Fibroblast of skin of left quadriceps (primary cell): ENCODE measurements at regions not wholly inside any gene's neighbourhood (a gene's known extent, or its start where the extent isn't known, plus 50 kb on each side); places are given as distances from the start of the nearest gene placed in this dataset.

Source experiments
- DNase-seq, 2 experiments: peaks; one replicate each; pipeline ENCODE4 v3.0.0-alpha.2; 2013; ENCODE audit warnings: low read depth in 2 of 2

GRCh38 chr1:208513799-208514198 lies 269.6 kb upstream of the PLXNA2 start:
- no peak for DNase-seq

GRCh38 chr1:208515129-208515528 lies 270.9 kb upstream of the PLXNA2 start:
- DNase-seq: no peak

DNA sequence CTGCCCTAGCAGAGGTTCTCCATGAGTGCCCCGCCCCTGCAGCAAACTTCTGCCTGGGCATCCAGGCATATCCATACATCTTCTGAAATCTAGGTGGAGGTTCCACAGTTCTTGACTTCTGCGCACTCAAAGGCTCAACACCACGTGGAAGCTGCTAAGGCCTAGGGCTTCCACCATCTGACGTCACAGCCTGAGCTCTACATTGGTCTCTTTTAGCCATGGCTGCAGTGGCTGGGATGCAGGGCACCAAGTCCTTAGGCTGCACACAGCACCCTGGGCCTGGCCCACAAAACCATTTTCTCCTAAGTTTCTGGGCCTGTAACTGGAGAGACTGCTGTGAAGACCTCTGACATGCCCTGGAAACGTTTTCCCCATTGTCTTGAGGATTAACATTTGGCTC lies 272.6 kb upstream of the PLXNA2 start:
- no peak for DNase-seq

DNA sequence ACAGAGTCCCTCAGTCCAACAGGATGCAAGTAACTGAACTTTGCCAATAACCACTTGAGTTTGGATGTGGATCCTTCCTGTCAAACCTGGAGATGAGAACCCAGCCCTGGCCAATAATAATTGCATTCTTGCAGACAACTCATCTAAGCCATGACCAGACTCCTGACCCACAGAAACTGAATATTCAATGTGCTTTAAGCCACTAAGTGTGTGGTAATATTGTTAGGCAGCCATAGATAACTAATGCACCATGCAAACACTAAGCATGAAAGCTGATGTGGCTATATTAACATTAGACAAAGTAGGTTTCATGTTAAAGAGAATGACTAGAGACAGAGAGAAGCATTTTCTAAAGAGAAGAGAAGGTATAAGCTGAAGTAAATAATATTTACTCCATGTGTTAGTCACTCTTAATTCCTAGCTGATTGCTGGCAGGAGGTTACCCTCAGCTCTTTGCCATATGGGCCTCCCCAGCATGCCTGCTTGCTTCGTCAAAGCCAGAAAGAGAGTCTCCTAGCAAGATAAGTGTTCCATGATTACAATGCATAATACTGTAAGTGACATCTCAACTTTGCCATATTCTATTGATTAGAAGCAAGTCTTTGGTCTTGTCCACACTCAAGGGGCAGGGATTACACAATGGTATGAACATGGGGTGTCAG lies 276.4 kb upstream of the PLXNA2 start:
- no peak for DNase-seq

DNA sequence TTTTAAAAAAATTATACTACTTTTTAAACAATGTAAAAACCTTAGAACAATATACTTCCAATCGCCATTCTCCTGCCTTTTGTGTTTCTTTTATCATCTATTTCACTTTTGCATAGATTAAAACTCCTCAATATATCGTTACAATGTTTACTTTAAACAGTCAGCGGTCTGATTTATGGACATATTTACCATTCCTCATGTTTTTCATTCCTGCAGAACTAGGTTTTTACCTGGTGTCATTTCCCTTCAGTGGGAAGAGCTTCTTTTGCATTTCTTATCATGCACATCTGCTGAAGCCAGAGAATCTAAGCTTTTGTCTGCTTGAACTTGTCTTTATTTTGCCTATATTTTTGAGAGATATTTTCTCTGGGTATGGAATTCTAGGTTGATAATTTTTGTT lies 277.4 kb upstream of the PLXNA2 start:
- DNase-seq: no peak

DNA sequence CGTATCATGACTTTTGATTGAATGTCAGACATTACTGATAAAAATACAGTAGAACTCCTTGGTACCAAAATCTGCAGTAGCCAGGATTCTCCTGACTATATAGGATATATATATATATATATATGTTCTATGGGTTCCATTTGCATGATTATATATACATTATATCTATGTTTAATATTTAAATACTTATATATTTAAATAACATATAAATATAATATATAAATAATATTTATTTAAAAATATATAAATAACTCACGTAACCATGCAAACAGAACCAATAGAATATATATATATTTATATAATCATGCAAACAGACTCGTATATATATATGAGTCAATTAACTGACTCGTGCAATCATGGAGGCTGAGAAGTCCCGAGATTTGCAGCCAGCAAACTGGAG lies 278.8 kb upstream of the PLXNA2 start:
- no peak for DNase-seq

DNA sequence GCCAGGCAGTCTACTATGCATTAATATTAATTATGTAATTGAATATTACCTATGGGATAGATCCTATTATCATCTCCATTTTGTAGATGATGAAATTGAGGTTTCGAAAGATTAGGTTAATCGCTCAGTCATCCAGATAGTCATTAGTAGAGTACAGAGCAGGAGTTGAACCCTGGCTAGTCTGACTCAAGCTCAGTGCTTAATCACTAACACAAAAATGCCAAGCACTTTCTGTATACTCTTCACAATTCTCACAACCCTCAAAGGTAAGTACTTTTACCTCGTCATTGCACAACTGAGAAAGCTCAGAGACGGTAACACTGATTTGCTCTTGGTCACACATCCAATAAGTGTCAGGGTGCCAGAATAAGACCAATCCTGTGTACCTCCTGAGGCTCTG lies 280.2 kb upstream of the PLXNA2 start:
- DNase-seq: no peak

- DNase-seq: peak in 1 of 2 experiments; percentile 15
Measured at GRCh38 chr1:208524925-208525324, 280.7 kb upstream of the PLXNA2 start.

GRCh38 chr1:208525417-208525816 lies 281.2 kb upstream of the PLXNA2 start:
- no peak for DNase-seq

DNA sequence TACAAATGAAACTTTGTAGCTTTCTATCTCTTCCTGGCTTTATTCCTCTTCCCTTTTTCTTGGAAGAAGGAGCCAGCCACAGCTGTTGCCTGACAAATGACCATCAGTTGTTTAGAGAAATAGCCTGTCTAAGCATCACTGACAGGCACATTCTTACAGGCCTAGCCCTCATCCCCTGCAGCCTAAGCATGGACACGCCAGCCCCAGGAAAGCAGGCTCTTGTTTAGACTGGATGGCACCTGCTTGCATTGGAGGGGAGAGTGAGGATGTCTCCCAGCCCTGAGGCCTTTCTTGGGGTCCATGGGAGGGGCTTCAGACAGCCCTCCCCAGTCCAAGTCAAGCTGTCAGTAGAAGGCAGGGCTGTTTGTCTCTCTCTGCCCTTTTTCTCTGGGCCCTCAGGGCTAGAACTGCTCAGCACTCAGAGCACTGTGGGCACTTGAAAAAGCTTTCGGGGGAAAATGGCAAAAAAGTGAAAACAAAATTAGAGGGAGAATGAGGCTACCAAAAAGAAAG lies 282.5 kb upstream of the PLXNA2 start:
- no peak for DNase-seq

- no peak for DNase-seq
Measured at GRCh38 chr1:208527156-208527555, 283.0 kb upstream of the PLXNA2 start.

- no peak for DNase-seq
Measured at GRCh38 chr1:208528578-208529240, 284.5 kb upstream of the PLXNA2 start.

GRCh38 chr1:208531003-208531750 lies 287.0 kb upstream of the PLXNA2 start:
- no peak for DNase-seq

GRCh38 chr1:208533746-208534598 lies 289.8 kb upstream of the PLXNA2 start:
- DNase-seq: no peak

DNA sequence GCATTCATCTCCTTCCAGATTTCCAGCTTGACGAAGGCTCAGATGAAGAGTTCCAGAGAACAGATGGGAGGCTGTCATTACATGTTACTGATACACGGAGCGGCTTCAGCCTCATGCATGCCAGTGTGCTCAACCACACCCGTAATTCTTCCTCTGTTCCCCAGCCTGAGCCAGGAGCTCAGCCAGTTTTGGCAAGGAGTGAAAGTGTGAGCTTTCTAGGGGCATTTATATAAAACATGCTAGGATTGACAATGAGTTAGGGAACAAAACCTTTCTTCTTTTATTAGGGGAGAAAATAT lies 290.4 kb upstream of the PLXNA2 start:
- DNase-seq: no peak

GRCh38 chr1:208534979-208535378 lies 290.8 kb upstream of the PLXNA2 start:
- DNase-seq: no peak

DNA sequence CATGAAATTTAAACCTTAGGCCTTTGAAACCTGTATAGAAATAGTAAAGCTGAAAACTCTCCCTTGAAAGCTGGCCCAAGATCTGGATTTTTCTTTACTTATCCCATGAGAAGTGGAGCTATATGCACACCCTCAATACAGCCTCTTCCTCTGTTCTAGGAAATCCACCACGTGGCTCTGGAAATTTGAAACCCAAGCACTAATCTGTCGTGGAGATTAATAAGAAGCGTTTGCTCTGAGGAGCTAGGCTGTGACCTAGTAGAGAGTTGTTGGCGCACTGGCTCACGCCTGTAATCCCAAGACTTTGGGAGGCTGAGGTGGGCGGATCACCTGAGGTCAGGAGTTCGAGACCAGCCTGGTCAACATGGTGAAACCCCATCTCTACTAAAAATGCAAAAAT lies 291.3 kb upstream of the PLXNA2 start:
- DNase-seq: no peak

DNA sequence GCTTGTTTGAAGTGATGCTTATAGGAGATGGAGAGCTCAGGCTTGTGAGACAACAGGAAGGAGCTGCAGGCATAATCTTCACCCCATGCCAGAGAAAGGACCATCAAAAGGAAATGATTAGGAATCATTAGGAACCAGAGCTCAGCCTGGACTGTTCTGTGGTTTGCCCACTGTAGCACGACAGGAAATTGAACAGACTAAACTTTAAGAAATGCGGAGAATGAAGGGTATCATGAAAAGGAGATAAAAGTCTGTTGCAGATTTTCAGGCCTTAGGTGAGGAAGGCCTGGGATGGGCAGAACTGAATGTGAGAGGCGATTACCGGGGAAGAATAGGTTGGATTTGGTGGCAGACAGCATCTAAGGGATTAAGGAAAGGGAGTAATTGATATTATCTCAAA lies 292.0 kb upstream of the PLXNA2 start:
- DNase-seq: peak in 1 of 2 experiments; percentile 24

GRCh38 chr1:208537198-208537597 lies 293.0 kb upstream of the PLXNA2 start:
- no peak for DNase-seq

GRCh38 chr1:208538078-208538477 lies 293.9 kb upstream of the PLXNA2 start:
- DNase-seq: no peak

DNA sequence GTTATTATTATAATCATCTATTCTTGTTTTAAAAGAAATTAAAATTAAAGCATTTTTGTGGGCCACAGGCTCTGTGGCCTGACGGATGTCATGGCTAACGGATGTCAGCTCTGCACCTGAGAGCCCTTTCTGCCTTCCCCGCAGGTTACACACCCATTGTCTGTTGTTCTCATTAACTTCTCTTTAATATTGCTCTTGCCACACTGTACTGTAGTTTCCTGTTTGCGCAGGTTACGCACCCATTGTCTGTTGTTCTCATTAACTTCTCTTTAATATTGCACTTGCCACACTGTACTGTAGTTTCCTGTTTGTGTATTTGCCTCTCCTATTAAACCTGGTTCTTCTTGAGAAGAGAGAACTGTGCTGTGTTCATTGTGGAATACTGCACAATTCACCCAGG lies 294.4 kb upstream of the PLXNA2 start:
- DNase-seq: no peak

DNA sequence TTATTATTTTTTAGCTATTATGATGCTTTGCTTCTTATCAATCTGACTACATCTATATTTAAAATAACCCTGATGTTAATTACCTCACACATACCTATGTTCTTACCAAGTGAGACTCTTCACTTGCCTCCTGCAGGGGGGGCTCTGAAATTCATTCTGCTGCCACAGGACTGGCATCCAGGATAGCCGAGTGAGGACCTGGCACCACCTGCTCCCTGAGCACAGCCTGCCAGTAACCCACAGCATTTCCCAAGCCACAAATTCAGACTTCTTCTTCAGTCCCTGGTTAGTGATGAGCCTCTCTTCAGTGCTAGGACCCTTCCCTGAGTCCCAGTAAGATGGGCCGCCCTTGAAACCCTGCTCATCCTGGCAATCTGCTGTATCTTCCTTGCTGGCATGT lies 296.5 kb upstream of the PLXNA2 start:
- no peak for DNase-seq
